Choroid plexus epithelial cell (primary cell): ENCODE measurements at regions not wholly inside any gene's neighbourhood (a gene's known extent, or its start where the extent isn't known, plus 50 kb on each side); places are given as distances from the start of the nearest gene placed in this dataset.

Experiments
- DNase-seq: peaks from one replicate; pipeline ENCODE4 v3.0.0-alpha.2; 2010; ENCODE audit warnings: low read depth
- H3K4me3 ChIP-seq: 2 replicates; pipeline ENCODE4 v1.5.1; 2011; ENCODE audit warnings: low read depth, mild to moderate bottlenecking, control low read depth, low read length, moderate library complexity
- CTCF ChIP-seq: conservative IDR thresholded peaks from 2 replicates; pipeline ENCODE4 v1.5.1; 2011; ENCODE audit warnings: low read depth, mild to moderate bottlenecking, control low read depth, inconsistent platforms, low read length, moderate library complexity

GRCh38 chr5:92559781-92560180 is 1021.2 kb downstream of the NR2F1-AS1 start:
- peak; percentile 88 for DNase-seq
- peak; percentile 52 for TF ChIP-seq CTCF
- no peak overlapping the region for H3K4me3 ChIP-seq

GRCh38 chr5:92559331-92559730 is 1021.7 kb downstream of the NR2F1-AS1 start:
- H3K4me3 ChIP-seq, result no peak overlapping the region
- no peak for TF ChIP-seq CTCF
- no peak for DNase-seq

GRCh38 chr5:92556747-92557146 is 1024.3 kb downstream of the NR2F1-AS1 start:
- TF ChIP-seq CTCF, result no peak
- no peak overlapping the region for H3K4me3 ChIP-seq
- DNase-seq, result no peak

GRCh38 chr5:92554447-92555085 is 1026.5 kb downstream of the NR2F1-AS1 start:
- no peak for TF ChIP-seq CTCF
- DNase-seq, result peak; percentile 46
- H3K4me3 ChIP-seq, result no peak overlapping the region

- no peak overlapping the region for H3K4me3 ChIP-seq
- DNase-seq, result peak; percentile 31
- no peak for TF ChIP-seq CTCF
These were observed 1027.7 kb downstream of the NR2F1-AS1 start for GRCh38 chr5:92553326-92553725.

GRCh38 chr5:92552206-92553160 is 1028.5 kb downstream of the NR2F1-AS1 start:
- no peak overlapping the region for H3K4me3 ChIP-seq
- peak; percentile 100 for DNase-seq
- TF ChIP-seq CTCF, result no peak
